ENCODE measurements at regions not wholly inside any gene's neighbourhood (a gene's known extent, or its start where the extent isn't known, plus 50 kb on each side); places are given as distances from the start of the nearest gene placed in this dataset.
"Not testable (repeated sequence)": the region's sequence is repeated elsewhere in the genome, so short reads cannot be mapped to it uniquely, and the experiment has no call there.

GRCh38 chr10:29217292-29217738, 71.6 kb upstream of the LYZL1 start:
- intact Hi-C loops (cut with DNase I) = no loop called here
- DNase-seq = no peak

GRCh38 chr10:29223326-29223725, 65.5 kb upstream of the LYZL1 start:
- no peak for DNase-seq
- intact Hi-C loops (cut with DNase I) = no loop called here

GRCh38 chr10:29224631-29225030, 64.2 kb upstream of the LYZL1 start:
- intact Hi-C loops (cut with DNase I) = no loop called here
- no peak for DNase-seq

GRCh38 chr10:29227201-29227600, 61.7 kb upstream of the LYZL1 start:
- DNase-seq = no peak
- intact Hi-C loops (cut with DNase I) = no loop called here

- intact Hi-C loops (cut with DNase I) = no loop called here
- no peak for DNase-seq
Measured at GRCh38 chr10:29228562-29228961, 60.3 kb upstream of the LYZL1 start.

- intact Hi-C loops (cut with DNase I) = no loop called here
- peak in 2 of 10 donors; percentile 67 to 78 for DNase-seq
Measured at GRCh38 chr10:29229258-29229705, 59.6 kb upstream of the LYZL1 start.

- intact Hi-C loops (cut with DNase I) = not testable (repeated sequence)
Measured at GRCh38 chr10:29236910-29237309, 52.0 kb upstream of the LYZL1 start.

GRCh38 chr10:29237786-29238185, 51.1 kb upstream of the LYZL1 start:
- DNase-seq = no peak
- intact Hi-C loops (cut with DNase I) = no loop called here

More at GRCh38 chr10:29236910-29237309, 52.0 kb upstream of the LYZL1 start:
- DNase-seq = not testable (repeated sequence)

- no peak for DNase-seq
- intact Hi-C loops (cut with DNase I) = no loop called here
Measured at GRCh38 chr10:29238523-29239135, 50.2 kb upstream of the LYZL1 start.
